ENCODE measurements at regions not wholly inside any gene's neighbourhood (a gene's known extent, or its start where the extent isn't known, plus 50 kb on each side); places are given as distances from the start of the nearest gene placed in this dataset.

DNA sequence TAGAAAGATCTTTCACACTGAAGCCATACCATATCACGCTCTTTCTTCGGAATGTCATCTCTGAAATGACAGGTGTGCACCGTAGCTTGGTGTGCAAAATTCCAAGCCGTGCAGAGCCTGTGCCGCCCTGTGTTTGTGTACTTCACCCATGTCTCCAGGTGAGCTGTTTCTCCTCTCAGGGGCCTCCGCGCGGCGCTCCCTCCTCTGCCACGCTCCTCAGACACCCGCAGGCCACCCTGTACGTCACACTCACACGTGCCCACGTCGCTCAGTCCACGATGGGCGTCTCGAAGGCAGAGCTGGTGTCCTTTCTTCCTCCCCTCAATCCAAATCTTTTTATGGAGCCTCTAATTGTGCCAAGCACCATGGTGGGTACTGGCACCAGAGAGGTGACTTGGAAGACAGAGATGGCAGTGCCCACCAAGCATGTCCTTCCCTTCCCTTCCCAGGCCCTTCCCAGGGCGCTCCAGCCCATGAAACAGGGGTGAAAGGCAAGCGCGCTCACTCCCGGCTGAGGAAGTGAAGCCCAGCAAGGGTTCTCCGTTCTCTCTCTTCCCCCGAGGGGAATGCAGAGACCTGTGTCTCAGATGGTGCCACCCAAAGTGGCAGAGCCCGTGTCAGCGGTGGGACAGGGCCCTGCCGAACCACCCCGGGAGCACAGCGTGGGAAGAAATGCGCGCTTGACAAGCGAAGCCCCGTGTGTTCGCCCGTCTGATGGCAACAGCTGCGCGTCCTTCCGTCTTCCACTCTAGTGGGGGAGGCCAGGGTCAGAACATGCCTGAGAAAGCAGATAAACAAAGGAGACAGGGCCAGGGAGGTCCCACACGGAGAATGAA is 292.5 kb upstream of the SHH start:
- TF ChIP-seq, protein P1, sequence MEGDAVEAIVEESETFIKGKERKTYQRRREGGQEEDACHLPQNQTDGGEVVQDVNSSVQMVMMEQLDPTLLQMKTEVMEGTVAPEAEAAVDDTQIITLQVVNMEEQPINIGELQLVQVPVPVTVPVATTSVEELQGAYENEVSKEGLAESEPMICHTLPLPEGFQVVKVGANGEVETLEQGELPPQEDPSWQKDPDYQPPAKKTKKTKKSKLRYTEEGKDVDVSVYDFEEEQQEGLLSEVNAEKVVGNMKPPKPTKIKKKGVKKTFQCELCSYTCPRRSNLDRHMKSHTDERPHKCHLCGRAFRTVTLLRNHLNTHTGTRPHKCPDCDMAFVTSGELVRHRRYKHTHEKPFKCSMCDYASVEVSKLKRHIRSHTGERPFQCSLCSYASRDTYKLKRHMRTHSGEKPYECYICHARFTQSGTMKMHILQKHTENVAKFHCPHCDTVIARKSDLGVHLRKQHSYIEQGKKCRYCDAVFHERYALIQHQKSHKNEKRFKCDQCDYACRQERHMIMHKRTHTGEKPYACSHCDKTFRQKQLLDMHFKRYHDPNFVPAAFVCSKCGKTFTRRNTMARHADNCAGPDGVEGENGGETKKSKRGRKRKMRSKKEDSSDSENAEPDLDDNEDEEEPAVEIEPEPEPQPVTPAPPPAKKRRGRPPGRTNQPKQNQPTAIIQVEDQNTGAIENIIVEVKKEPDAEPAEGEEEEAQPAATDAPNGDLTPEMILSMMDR (IDR thresholded peaks at IDR 0.05; ENCODE audit: poor library complexity): no peak
- no peak for TF ChIP-seq EZH2 (IDR thresholded peaks at IDR 0.05; ENCODE audit: borderline replicate concordance)
- no peak for TF ChIP-seq EZH2phosphoT487 (IDR thresholded peaks at IDR 0.05; ENCODE audit: low read depth, severe bottlenecking, unreplicated experiment)

All from hepatocyte (in vitro differentiated cells).